Stimulated activated CD8-positive, alpha-beta memory T cell treated with anti-CD3 and anti-CD28 coated beads, Interleukin-4, amount 100 ng/mL, for 1 hour (primary cell): ENCODE measurements at regions not wholly inside any gene's neighbourhood (a gene's known extent, or its start where the extent isn't known, plus 50 kb on each side); places are given as distances from the start of the nearest gene placed in this dataset.

ENCODE experiments used
- DNase-seq, 2 donors: peaks; one replicate each; pipeline ENCODE4 v3.0.0-alpha.2; 2020; ENCODE audit warnings: low read depth in 2 of 2, low spot score in 1 of 2

DNA sequence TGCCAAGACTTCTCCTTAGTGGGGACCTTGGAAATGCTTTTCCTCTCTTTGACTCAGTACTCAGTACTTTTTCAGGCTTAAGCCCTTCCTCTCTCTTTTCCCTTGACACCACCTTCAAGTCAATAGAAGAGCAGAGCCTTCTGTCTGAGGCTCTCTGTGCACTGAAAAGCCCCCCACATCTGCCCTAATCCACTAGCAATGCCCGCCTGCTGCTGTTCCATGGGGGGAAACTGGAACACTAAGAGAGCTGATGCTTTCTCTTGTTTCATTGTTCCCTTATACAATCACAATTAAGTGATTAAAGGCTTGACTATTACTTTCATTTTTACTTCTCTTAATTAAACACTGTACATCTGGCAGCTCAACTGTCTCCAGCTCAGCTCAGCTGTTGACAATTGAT, 254.5 kb downstream of the SLITRK6 start:
- no peak for DNase-seq

- no peak for DNase-seq
Observed at GRCh38 chr13:85543144-85543543, 256.1 kb downstream of the SLITRK6 start.

DNA sequence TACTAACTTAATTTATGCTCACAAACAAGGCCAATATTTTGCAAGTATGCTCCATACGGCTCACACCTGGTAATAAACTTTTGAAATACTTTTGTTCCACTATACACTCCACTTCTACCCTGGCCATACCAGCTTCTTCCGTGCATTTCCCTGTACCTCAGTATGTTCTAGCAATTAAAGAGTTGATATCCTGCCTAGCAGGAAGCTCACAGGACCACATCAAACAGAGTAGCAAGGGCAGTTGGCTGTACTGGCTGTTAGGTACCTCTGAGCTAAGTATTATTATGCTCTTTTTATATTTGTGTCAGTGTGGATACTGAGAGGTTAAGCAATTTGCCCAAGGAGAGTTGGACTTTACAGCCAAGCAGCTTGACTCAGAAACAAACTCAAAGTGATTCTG, 257.7 kb downstream of the SLITRK6 start:
- no peak for DNase-seq

DNA sequence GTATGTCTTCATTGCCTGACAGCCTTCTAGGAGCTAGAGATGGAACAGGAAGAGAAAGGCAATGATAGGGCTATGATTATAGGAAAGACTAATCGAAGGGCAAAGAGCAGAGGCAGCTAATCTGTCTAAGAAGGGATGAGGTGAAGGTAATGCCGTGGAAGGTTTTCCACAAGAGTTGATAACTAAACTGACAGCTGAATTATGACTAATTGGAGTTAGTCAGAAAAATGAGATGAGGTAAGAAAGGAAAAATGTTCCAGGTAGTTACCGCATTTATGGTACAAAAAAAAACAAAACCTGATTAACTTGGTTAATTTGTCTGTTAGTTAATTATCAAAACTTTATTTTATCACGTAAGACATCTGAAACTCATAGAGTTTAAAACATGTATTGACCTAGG, 260.3 kb downstream of the SLITRK6 start:
- DNase-seq = no peak

DNA sequence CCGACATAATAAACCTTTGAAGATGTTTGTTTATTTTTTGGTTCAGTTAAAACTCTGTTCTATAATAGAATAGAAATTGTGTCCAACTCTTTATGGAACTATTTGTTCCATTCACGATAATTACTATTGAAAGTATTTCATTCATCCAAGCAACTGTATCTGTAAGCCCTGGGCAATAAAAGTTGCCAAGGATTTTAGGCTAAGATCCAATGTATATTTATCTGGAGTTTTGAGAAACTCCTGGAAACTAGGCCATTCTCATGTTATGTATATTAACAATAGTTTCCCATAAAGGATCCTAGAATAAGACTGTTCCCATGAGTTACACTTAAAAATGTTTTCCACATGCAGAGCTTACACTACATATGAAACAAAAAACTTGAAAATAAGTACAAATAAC, 261.6 kb downstream of the SLITRK6 start:
- no peak for DNase-seq

GRCh38 chr13:85536706-85537105, 262.5 kb downstream of the SLITRK6 start:
- DNase-seq = no peak

DNA sequence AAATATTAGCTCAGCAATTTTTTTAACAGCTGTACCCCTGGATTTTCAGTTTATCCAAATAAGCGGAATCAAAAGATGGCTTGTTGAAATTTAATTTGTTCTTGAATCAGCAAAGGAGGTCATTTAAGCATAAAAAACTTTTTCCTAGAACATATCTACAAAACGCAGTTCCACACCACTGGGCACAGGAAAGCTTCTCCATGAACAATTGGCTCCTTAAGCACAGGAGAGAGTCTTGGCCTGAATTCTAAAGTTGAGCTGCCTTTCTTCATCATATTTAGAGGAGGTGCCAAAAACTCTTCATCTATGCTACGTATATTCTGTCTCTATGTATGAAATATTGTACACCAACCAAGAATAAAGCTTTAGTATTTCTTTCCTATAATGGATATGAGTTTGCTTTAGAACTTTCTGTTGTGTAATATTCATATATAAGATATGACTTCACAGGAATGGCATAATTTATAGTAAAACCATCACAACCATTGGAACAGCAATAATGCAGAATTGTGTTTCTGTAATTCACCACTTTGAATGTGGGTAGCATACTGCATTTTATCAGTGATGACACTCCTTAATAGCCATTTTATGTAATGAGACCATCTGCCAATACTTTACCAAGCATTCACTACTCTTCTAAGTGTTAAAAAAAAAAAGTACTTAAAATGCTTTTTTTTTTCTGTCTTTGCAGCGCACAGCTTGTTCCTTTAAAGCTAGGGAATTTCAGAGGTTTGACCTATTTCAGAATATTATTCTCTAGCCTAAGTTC, 263.7 kb downstream of the SLITRK6 start:
- no peak for DNase-seq

GRCh38 chr13:85533911-85534310, 265.3 kb downstream of the SLITRK6 start:
- no peak for DNase-seq

DNA sequence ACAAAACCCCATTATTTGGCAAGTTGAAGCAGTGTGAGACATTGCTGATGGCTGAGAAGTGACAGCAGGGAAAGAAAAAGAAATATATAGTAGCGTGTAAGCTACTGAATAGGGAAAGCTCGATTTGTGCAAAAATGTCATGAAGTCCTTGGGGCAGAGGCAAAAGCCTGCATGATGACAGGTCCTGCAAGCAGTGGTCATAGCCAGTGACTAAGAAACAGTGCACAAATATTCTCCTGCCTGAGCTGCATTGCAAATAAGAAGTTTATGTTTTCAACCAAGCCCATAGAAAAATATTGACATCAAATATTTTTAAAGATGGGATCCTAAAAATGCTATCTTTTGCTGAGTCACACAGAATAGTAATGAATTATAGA, 270.0 kb downstream of the SLITRK6 start:
- no peak for DNase-seq

DNA sequence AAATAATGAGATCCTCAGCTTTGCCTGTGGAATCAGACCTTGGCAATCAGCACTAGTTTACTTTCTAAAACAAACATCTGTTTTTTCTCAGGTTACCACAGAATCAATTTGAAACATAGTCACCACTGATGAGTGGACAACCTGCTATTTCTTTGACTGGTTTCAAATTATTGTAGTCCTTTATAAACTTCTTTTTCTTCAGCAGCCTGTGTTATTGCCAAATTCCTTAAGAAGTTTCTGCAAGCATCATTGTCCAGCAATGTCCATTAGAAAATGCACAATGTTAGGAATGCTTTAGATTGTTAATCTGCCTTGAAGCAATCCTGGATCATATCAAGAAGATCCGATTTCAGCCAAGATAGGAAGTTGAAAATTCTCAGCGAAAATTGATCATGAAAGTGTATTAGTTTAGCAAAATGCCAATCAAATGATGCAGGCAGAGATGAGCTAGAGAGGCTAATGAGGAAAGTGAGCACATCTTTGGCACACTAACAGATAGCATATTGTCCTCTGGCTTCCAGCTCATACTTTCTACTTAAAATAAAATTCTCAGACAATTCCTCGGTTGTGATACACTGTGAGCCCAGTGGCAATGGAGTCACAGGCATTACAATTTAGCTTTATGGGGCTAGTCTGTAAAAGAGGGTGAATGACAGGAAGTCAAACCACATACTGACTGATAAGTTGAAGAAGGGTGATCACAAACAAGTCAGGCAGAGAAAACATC, 270.6 kb downstream of the SLITRK6 start:
- no peak for DNase-seq

- DNase-seq = no peak
Observed at GRCh38 chr13:85527316-85527715, 271.9 kb downstream of the SLITRK6 start.

GRCh38 chr13:85525411-85525810, 273.8 kb downstream of the SLITRK6 start:
- no peak for DNase-seq

DNA sequence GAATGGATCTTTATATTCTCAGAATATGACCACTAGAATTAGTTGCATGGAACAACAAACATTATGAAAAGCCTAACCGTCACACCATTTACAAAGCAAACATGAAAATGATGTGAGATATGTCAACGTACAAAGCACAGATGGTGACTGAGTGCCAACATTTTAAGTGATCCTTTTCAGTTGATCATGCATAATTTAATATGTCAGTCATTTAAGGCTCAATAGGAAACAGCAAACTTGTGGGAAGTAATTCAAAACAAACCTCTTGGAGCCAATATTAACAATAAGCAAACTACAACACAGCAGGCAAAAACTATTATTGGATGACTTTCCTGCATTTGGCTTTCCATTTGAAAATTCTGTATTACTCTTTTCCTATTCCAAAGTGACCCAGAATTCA, 277.6 kb downstream of the SLITRK6 start:
- DNase-seq = no peak

DNA sequence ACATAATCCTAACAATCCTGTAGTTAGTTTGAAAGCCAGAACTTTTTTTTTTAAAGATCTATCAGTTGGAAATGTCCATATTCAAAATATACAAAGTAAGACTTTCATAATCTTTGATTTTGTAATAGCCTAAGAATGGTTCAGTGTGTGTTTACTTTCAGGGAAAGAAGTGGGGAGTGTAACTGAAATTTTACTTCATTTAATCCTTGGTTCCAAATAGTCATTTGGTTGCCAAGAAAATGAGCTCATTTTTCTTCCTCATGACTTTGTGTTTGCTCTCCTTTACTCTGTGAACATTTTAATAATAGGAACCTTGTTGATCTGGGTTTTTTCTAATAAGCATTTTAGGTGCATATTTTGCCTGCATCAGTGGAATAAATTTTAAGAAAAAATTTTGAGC, 278.8 kb downstream of the SLITRK6 start:
- DNase-seq = no peak

DNA sequence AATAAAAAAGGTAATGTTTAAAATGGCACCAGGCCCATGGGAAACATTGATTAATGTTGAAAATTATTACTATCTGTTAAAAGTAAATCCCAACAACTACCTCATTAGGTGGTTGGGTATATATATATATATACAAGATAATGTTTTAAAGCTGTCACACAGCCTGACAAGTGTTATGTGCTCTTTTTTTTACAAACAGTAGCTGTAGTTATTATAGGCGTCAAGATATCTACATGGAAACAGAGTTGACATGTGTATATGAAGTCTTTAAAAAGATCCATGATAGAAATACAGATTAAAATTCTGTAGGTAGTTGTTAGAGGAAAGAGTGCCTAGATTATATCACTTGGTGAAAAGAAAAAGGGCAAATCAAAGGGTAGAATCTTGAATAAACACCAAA, 279.9 kb downstream of the SLITRK6 start:
- no peak for DNase-seq

GRCh38 chr13:85512421-85512820, 286.8 kb downstream of the SLITRK6 start:
- DNase-seq = no peak

GRCh38 chr13:85509512-85509911, 289.7 kb downstream of the SLITRK6 start:
- no peak for DNase-seq

GRCh38 chr13:85508683-85509329, 290.4 kb downstream of the SLITRK6 start:
- DNase-seq = no peak

- no peak for DNase-seq
Observed at GRCh38 chr13:85503797-85504196, 295.4 kb downstream of the SLITRK6 start.

DNA sequence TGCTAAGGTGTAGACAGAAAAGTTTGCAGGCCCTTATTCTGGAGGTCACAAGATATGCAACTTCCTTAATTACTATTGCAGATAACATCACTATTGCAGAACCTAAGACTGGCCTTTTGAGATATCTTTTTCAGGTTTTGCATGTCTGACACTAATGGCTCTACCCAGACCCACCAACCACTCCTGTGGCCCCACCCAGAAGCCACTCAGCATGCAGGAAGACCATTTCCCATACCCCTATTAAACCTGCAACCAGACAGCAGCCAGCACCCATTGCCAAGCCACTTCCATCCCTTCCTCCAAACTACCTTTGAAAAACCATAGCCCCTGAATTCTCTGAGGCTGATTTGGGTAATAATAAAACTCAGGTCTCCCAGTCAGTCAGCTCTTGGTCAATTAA, 297.6 kb downstream of the SLITRK6 start:
- no peak for DNase-seq

GRCh38 chr13:85500696-85501256, 298.4 kb downstream of the SLITRK6 start:
- DNase-seq = no peak

DNA sequence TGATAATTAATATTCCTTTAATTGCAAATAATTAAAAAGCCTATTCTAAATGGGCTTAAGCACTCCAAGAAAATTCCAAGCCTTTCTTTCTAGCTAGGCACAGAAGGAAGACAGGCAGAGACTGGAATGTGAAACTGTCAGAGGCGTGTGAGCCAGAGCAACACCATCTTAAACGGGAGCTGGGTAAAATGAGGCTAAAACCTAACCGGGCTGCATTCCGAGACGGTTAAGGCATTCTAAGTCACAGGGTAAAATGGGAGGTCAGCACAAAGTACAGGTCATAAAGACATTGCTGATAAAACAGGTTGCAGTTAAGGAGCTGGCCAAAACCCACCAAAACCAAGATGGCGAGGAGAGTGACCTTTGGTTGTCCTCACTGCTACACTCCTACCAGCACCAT, 300.4 kb downstream of the SLITRK6 start:
- DNase-seq = no peak
